ENCODE measurements at regions not wholly inside any gene's neighbourhood (a gene's known extent, or its start where the extent isn't known, plus 50 kb on each side); places are given as distances from the start of the nearest gene placed in this dataset.
"Not testable (repeated sequence)": the region's sequence is repeated elsewhere in the genome, so short reads cannot be mapped to it uniquely, and the experiment has no call there.

GRCh38 chr2:65576861-65577601, 144.6 kb upstream of the SPRED2 start:
- Histone ChIP-seq H3K4me3 (ENCODE audit: low read length) (no peak overlapping the region), H3K4me1 (ENCODE audit: control insufficient read depth, low read depth, low read length) (no peaks in the 10 kb centered on the region), H3K4me2 (ENCODE audit: low read length) (no peak overlapping the region), H4K8ac (ENCODE audit: low read depth, low read length) (no peak overlapping the region), H2BK120ac (ENCODE audit: low read depth, low read length) (no peak overlapping the region), H3K79me2 (ENCODE audit: control insufficient read depth, insufficient read depth, low read length) (no peaks in the 10 kb centered on the region), H2AK5ac (ENCODE audit: low read length) (peak overlapping the region; percentile 96), H4K5ac (ENCODE audit: low read length) (no peak overlapping the region), H3K27ac (ENCODE audit: low read depth, low read length) (peak overlapping the region; percentile 43), H2BK15ac (replicated peaks; ENCODE audit: low read depth) (no peak overlapping the region), H3K27me3 (ENCODE audit: insufficient read depth, low read length, poor library complexity) (no peaks in the 10 kb centered on the region), H3K56ac (ENCODE audit: low read length) (peak overlapping the region; percentile 57), H3K36me3 (ENCODE audit: control insufficient read depth, insufficient read depth, low read length) (no peaks in the 10 kb centered on the region), H3K23ac (ENCODE audit: low read length) (no peak overlapping the region), H3K9ac (ENCODE audit: low read length) (no peak overlapping the region), H3K18ac (ENCODE audit: low read length) (peak overlapping the region; percentile 29), H2BK5ac (ENCODE audit: low read length) (peak overlapping the region; percentile 76), H3K4ac (ENCODE audit: low read depth, low read length) (no peak overlapping the region), H3K79me1 (ENCODE audit: low read length) (no peaks in the 10 kb centered on the region)
- WGBS (ENCODE audit: extremely low coverage, insufficient coverage, low lambda C conversion rate): no CpG with 5 or more reads among the region's 12 CpGs
- peak; percentile 92 for DNase-seq

GRCh38 chr2:65576278-65576677, 143.9 kb upstream of the SPRED2 start:
- no peak overlapping the region for H4K8ac ChIP-seq (ENCODE audit: low read depth, low read length)
- H3K4ac ChIP-seq (ENCODE audit: low read depth, low read length): no peak overlapping the region
- no peak overlapping the region for H3K4me3 ChIP-seq (ENCODE audit: low read length)
- no peak overlapping the region for H2BK15ac ChIP-seq (replicated peaks; ENCODE audit: low read depth)
- no CpG with 5 or more reads among the region's 1 CpG for WGBS (ENCODE audit: extremely low coverage, insufficient coverage, low lambda C conversion rate)
- H3K23ac ChIP-seq (ENCODE audit: low read length): no peak overlapping the region
- no peaks in the 10 kb centered on the region for H3K27me3 ChIP-seq (ENCODE audit: insufficient read depth, low read length, poor library complexity)
- H3K4me1 ChIP-seq (ENCODE audit: control insufficient read depth, low read depth, low read length): no peaks in the 10 kb centered on the region
- H3K27ac ChIP-seq (ENCODE audit: low read depth, low read length): no peak overlapping the region
- no peaks in the 10 kb centered on the region for H3K79me1 ChIP-seq (ENCODE audit: low read length)
- no peaks in the 10 kb centered on the region for H3K79me2 ChIP-seq (ENCODE audit: control insufficient read depth, insufficient read depth, low read length)
- no peak for DNase-seq
- no peak overlapping the region for H2BK120ac ChIP-seq (ENCODE audit: low read depth, low read length)
- H2AK5ac ChIP-seq (ENCODE audit: low read length): no peak overlapping the region
- no peak overlapping the region for H2BK5ac ChIP-seq (ENCODE audit: low read length)
- no peak overlapping the region for H3K18ac ChIP-seq (ENCODE audit: low read length)
- H3K4me2 ChIP-seq (ENCODE audit: low read length): no peak overlapping the region
- no peak overlapping the region for H3K56ac ChIP-seq (ENCODE audit: low read length)
- H3K36me3 ChIP-seq (ENCODE audit: control insufficient read depth, insufficient read depth, low read length): no peaks in the 10 kb centered on the region
- no peak overlapping the region for H3K9ac ChIP-seq (ENCODE audit: low read length)
- no peak overlapping the region for H4K5ac ChIP-seq (ENCODE audit: low read length)

GRCh38 chr2:65574993-65575392, 142.6 kb upstream of the SPRED2 start:
- no peak overlapping the region for H3K4me2 ChIP-seq (ENCODE audit: low read length)
- no peaks in the 10 kb centered on the region for H3K79me1 ChIP-seq (ENCODE audit: low read length)
- no peak overlapping the region for H3K56ac ChIP-seq (ENCODE audit: low read length)
- H3K4me1 ChIP-seq (ENCODE audit: control insufficient read depth, low read depth, low read length): no peaks in the 10 kb centered on the region
- no peaks in the 10 kb centered on the region for H3K79me2 ChIP-seq (ENCODE audit: control insufficient read depth, insufficient read depth, low read length)
- no peak for DNase-seq
- H3K36me3 ChIP-seq (ENCODE audit: control insufficient read depth, insufficient read depth, low read length): no peaks in the 10 kb centered on the region
- H4K8ac ChIP-seq (ENCODE audit: low read depth, low read length): no peak overlapping the region
- no CpG with 5 or more reads among the region's 4 CpGs for WGBS (ENCODE audit: extremely low coverage, insufficient coverage, low lambda C conversion rate)
- H2BK120ac ChIP-seq (ENCODE audit: low read depth, low read length): peak overlapping the region; percentile 85
- no peak overlapping the region for H3K27ac ChIP-seq (ENCODE audit: low read depth, low read length)
- no peak overlapping the region for H2AK5ac ChIP-seq (ENCODE audit: low read length)
- H2BK15ac ChIP-seq (replicated peaks; ENCODE audit: low read depth): peak overlapping the region; percentile 97
- H2BK5ac ChIP-seq (ENCODE audit: low read length): no peak overlapping the region
- no peak overlapping the region for H4K5ac ChIP-seq (ENCODE audit: low read length)
- H3K4me3 ChIP-seq (ENCODE audit: low read length): no peak overlapping the region
- H3K9ac ChIP-seq (ENCODE audit: low read length): no peak overlapping the region
- no peaks in the 10 kb centered on the region for H3K27me3 ChIP-seq (ENCODE audit: insufficient read depth, low read length, poor library complexity)
- peak overlapping the region; percentile 52 for H3K4ac ChIP-seq (ENCODE audit: low read depth, low read length)
- peak overlapping the region; percentile 39 for H3K18ac ChIP-seq (ENCODE audit: low read length)
- H3K23ac ChIP-seq (ENCODE audit: low read length): no peak overlapping the region

GRCh38 chr2:65568656-65569440, 136.4 kb upstream of the SPRED2 start:
- H3K4ac ChIP-seq (ENCODE audit: low read depth, low read length); H3K4me3 ChIP-seq (ENCODE audit: low read length); H3K36me3 ChIP-seq (ENCODE audit: control insufficient read depth, insufficient read depth, low read length); H3K56ac ChIP-seq (ENCODE audit: low read length); H3K9ac ChIP-seq (ENCODE audit: low read length); H2BK5ac ChIP-seq (ENCODE audit: low read length); H3K4me1 ChIP-seq (ENCODE audit: control insufficient read depth, low read depth, low read length); H3K27ac ChIP-seq (ENCODE audit: low read depth, low read length); DNase-seq; H4K5ac ChIP-seq (ENCODE audit: low read length); H3K23ac ChIP-seq (ENCODE audit: low read length); H2BK15ac ChIP-seq (replicated peaks; ENCODE audit: low read depth); H3K79me2 ChIP-seq (ENCODE audit: control insufficient read depth, insufficient read depth, low read length); H2BK120ac ChIP-seq (ENCODE audit: low read depth, low read length); H4K8ac ChIP-seq (ENCODE audit: low read depth, low read length); H3K27me3 ChIP-seq (ENCODE audit: insufficient read depth, low read length, poor library complexity); H3K79me1 ChIP-seq (ENCODE audit: low read length); H3K18ac ChIP-seq (ENCODE audit: low read length); H3K4me2 ChIP-seq (ENCODE audit: low read length); H2AK5ac ChIP-seq (ENCODE audit: low read length): not testable (repeated sequence)
- no CpG with 5 or more reads among the region's 4 CpGs for WGBS (ENCODE audit: extremely low coverage, insufficient coverage, low lambda C conversion rate)

- Histone ChIP-seq H2AK5ac (ENCODE audit: low read length) (no peak overlapping the region), H3K23ac (ENCODE audit: low read length) (no peak overlapping the region), H3K79me2 (ENCODE audit: control insufficient read depth, insufficient read depth, low read length) (no peaks in the 10 kb centered on the region), H3K9ac (ENCODE audit: low read length) (no peak overlapping the region), H3K18ac (ENCODE audit: low read length) (peak overlapping the region; percentile 90), H3K56ac (ENCODE audit: low read length) (peak overlapping the region; percentile 12), H3K4me3 (ENCODE audit: low read length) (no peak overlapping the region), H3K36me3 (ENCODE audit: control insufficient read depth, insufficient read depth, low read length) (no peaks in the 10 kb centered on the region), H3K4ac (ENCODE audit: low read depth, low read length) (no peak overlapping the region), H4K8ac (ENCODE audit: low read depth, low read length) (no peak overlapping the region), H3K4me1 (ENCODE audit: control insufficient read depth, low read depth, low read length) (peaks cover 3% of the 10 kb centered on the region), H3K79me1 (ENCODE audit: low read length) (no peaks in the 10 kb centered on the region), H4K5ac (ENCODE audit: low read length) (no peak overlapping the region), H2BK120ac (ENCODE audit: low read depth, low read length) (no peak overlapping the region), H3K27me3 (ENCODE audit: insufficient read depth, low read length, poor library complexity) (no peaks in the 10 kb centered on the region), H3K27ac (ENCODE audit: low read depth, low read length) (no peak overlapping the region), H2BK15ac (replicated peaks; ENCODE audit: low read depth) (no peak overlapping the region), H2BK5ac (ENCODE audit: low read length) (no peak overlapping the region), H3K4me2 (ENCODE audit: low read length) (no peak overlapping the region)
- no CpG with 5 or more reads among the region's 9 CpGs for WGBS (ENCODE audit: extremely low coverage, insufficient coverage, low lambda C conversion rate)
- peak; percentile 74 for DNase-seq
Observed at GRCh38 chr2:65566617-65567016, 134.2 kb upstream of the SPRED2 start.

Data from mesendoderm (in vitro differentiated cells).